Right lobe of liver (tissue), 6 donors: ENCODE measurements at regions not wholly inside any gene's neighbourhood (a gene's known extent, or its start where the extent isn't known, plus 50 kb on each side); places are given as distances from the start of the nearest gene placed in this dataset.

Experiments used
- ATAC-seq, 4 donors: fragments of 200-7000 bp; cut with Tn5 transposase; one replicate each; pipeline ENCODE4 v1.9.1; 2020; ENCODE audit warnings: mild to moderate bottlenecking in 4 of 4, moderate library complexity in 4 of 4
- DNase-seq, 3 donors: peaks; one replicate each; pipeline ENCODE4 v3.0.0-alpha.2; 2020
- H3K27ac ChIP-seq, 3 donors: fragments of 200-600 bp; one replicate each; pipeline ENCODE4 v1.8.0; 2022
- H3K27me3 ChIP-seq, 2 donors: fragments of 200-600 bp; one replicate each; pipeline ENCODE4 v1.8.0; 2022
- H3K36me3 ChIP-seq, 4 donors: fragments of 200-600 bp; sonication (generic) in 1 of 4; one replicate each; pipeline versions ENCODE4 v1.5.1 to v1.8.0; 2017 to 2022; ENCODE audit warnings: control low read depth in 1 of 4
- H3K4me1 ChIP-seq, 4 donors: fragments of 200-600 bp; sonication (generic) in 1 of 4; one replicate each; pipeline versions ENCODE4 v1.5.1 to v1.8.0; 2017 to 2022; ENCODE audit warnings: control low read depth in 1 of 4
- H3K4me3 ChIP-seq, 3 donors: fragments of 200-600 bp; one replicate each; pipeline ENCODE4 v1.8.0; 2022
- H3K9me3 ChIP-seq, 4 donors: fragments of 200-600 bp; sonication (generic) in 1 of 4; one replicate each; pipeline versions ENCODE4 v1.5.1 to v1.8.0; 2017 to 2022; ENCODE audit warnings: control low read depth in 1 of 4
- CTCF ChIP-seq, 4 donors: fragments of 200-600 bp in 3 of 4; fragments of 450-650 bp in 1 of 4; IDR thresholded peaks; one replicate each; pipeline versions ENCODE4 v1.5.1 to v1.8.0; 2016 to 2022; ENCODE audit warnings: antibody characterized with exemption in 4 of 4, mild to moderate bottlenecking in 2 of 4
- POLR2A ChIP-seq: fragments of 450-650 bp; IDR thresholded peaks from one replicate; pipeline ENCODE4 v1.6.1; 2017; ENCODE audit warnings: antibody characterized with exemption, mild to moderate bottlenecking
- WGBS: methylation state at CpG from one replicate; pipeline ENCODE4 v1.1.6; 2018; ENCODE audit warnings: low coverage, low lambda C conversion rate; ENCODE audit not compliant: insufficient coverage; ENCODE audit errors: missing lambda C conversion rate; 5-methylcytosine and 5-hydroxymethylcytosine counted together
- intact Hi-C, 2 donors: fragments of 100-400 bp; cut with DNase I; formaldehyde crosslinking; loops; one replicate each; pipeline versions ENCODE4 v1.11.2 to v1.14.1; 2022
- microRNA counts: library from miRNA; unstranded; fragments of <30 nt; microRNA quantifications from one replicate; lab custom pipeline; 2016
- microRNA-seq, 2 donors: library from miRNA; unstranded; fragments of <30 nt; microRNA quantifications; one replicate each; pipeline ENCODE4, GENCODE V29; 2019 to 2020
- small RNA-seq, 2 experiments: library from RNA; depleted of rRNA; stranded (forward); fragments of <200 nt; gene quantifications; one replicate each; pipeline ENCODE3, GENCODE V24; 2016
- donor health status: DM: no; HTN: yes; CAD: no.
- donor health status: DM: no; HTN: no; CAD: no.
- donor health status: DM: no; HTN: no; CAD: no.
- donor health status: DM: no; HTN: yes; CAD: no.
- donor health status: DM: no; HTN: yes; CAD: no.

GRCh38 chr6:98782772-98783171 is 51.6 kb upstream of the POU3F2 start:
- ATAC-seq (no peak), DNase-seq (no peak)
- Histone ChIP-seq H3K4me3 (no peak overlapping the region), H3K9me3 (no peaks in the 10 kb centered on the region), H3K36me3 (no peaks in the 10 kb centered on the region), H3K27me3 (no peaks in the 10 kb centered on the region), H3K4me1 (peaks cover 0 to 5% (median 0%) of the 10 kb centered on the region in 4 donors), H3K27ac (no peak overlapping the region)
- no peak for TF ChIP-seq POLR2A
- intact Hi-C loops = no loop called here
- WGBS = 38% methylated on average over 2 of the region's 2 CpGs

- Histone ChIP-seq H3K27ac (no peak overlapping the region), H3K4me1 (peaks cover 0 to 5% (median 0%) of the 10 kb centered on the region in 4 donors), H3K27me3 (no peaks in the 10 kb centered on the region), H3K36me3 (no peaks in the 10 kb centered on the region), H3K4me3 (no peak overlapping the region), H3K9me3 (no peaks in the 10 kb centered on the region)
- ATAC-seq (no peak), DNase-seq (no peak)
- 53% methylated on average over 2 of the region's 2 CpGs for WGBS
- TF ChIP-seq POLR2A = no peak
- TF ChIP-seq CTCF (IDR thresholded peaks at IDR 0.05) = no peak
- intact Hi-C loops = no loop called here
These were observed 50.8 kb upstream of the POU3F2 start for GRCh38 chr6:98783578-98783977.

MicroRNA genes in the stretch of these regions (microRNA counts, 767-probe panel; counts per million panel counts)
- 237 counts per million for microRNA hsa-miR-2113 (lab: Ali Mortazavi, UCI)

Small RNA genes lying in the stretch of these regions (microRNA-seq; reads per million reads assigned to microRNA genes)
- 0 reads per million in 2 donors for gene MIR2113

Small RNA genes lying in the stretch of these regions (small RNA-seq; reads per million reads assigned to genes)
- gene AL589826.1 (0 reads per million in 2 experiments), gene MIR2113 (0 reads per million in 2 experiments)
